ENCODE measurements at regions not wholly inside any gene's neighbourhood (a gene's known extent, or its start where the extent isn't known, plus 50 kb on each side); places are given as distances from the start of the nearest gene placed in this dataset.

- TF ChIP-seq ZNF513 (CRISPR knock-in tag; conservative IDR thresholded peaks at IDR 0.05) = no peak
- no peak for TF ChIP-seq FOXA1 (IDR thresholded peaks at IDR 0.05)
- TF ChIP-seq FOXA1 (CRISPR knock-in tag; IDR thresholded peaks at IDR 0.05) = no peak
- TF ChIP-seq ATF6 (CRISPR knock-in tag; conservative IDR thresholded peaks at IDR 0.05) = no peak
- no peak for TF ChIP-seq ZNF557 (CRISPR knock-in tag; IDR thresholded peaks at IDR 0.05)
- no peak for TF ChIP-seq FOXM1 (CRISPR knock-in tag; IDR thresholded peaks at IDR 0.05)
- TF ChIP-seq ZFP41 (CRISPR knock-in tag; IDR thresholded peaks at IDR 0.05; ENCODE audit: borderline replicate concordance) = no peak
Measured at GRCh38 chr5:153899746-153900145, 139.0 kb downstream of the FAM114A2 start.
